ENCODE measurements at regions not wholly inside any gene's neighbourhood (a gene's known extent, or its start where the extent isn't known, plus 50 kb on each side); places are given as distances from the start of the nearest gene placed in this dataset.

- peak overlapping the region; percentile 37 to 39 for H3K4me3 ChIP-seq (ENCODE audit: low read depth in 1 of 2, low read length in 2 of 2)
- WGBS, 2 donors: 50% methylated on average over 32 to 33 of the region's 33 CpGs
- peak overlapping the region in 1 of 2 donors; percentile 58 for H3K27ac ChIP-seq (ENCODE audit: low read depth in 2 of 2, low read length in 1 of 2)
Observed at GRCh38 chr2:160647967-160648685, 154.5 kb upstream of the RBMS1 start.

GRCh38 chr2:160649698-160650097, 156.1 kb upstream of the RBMS1 start:
- Histone ChIP-seq H3K4me1 (ENCODE audit: control insufficient read depth in 2 of 2, insufficient read depth in 2 of 2, low read length in 1 of 2) (peaks cover 5 to 10% of the 10 kb centered on the region in 2 donors), H3K36me3 (ENCODE audit: control insufficient read depth in 2 of 2, insufficient read depth in 2 of 2, low read length in 1 of 2) (no peaks in the 10 kb centered on the region), H3K27me3 (ENCODE audit: control insufficient read depth in 1 of 2, insufficient read depth in 2 of 2, low read length in 2 of 2) (no peaks in the 10 kb centered on the region), H3K4me3 (ENCODE audit: low read depth in 1 of 2, low read length in 2 of 2) (no peak overlapping the region), H3K27ac (ENCODE audit: low read depth in 2 of 2, low read length in 1 of 2) (no peak overlapping the region), H3K9me3 (ENCODE audit: control insufficient read depth in 2 of 2, insufficient read depth in 1 of 2, low read depth in 1 of 2, low read length in 1 of 2) (no peaks in the 10 kb centered on the region)
- 96% methylated on average over 12 of the region's 12 CpGs for WGBS, 2 donors

More at GRCh38 chr2:160647967-160648685, 154.5 kb upstream of the RBMS1 start:
- Histone ChIP-seq H3K9me3 (ENCODE audit: control insufficient read depth in 2 of 2, insufficient read depth in 1 of 2, low read depth in 1 of 2, low read length in 1 of 2) (no peaks in the 10 kb centered on the region), H3K27me3 (ENCODE audit: control insufficient read depth in 1 of 2, insufficient read depth in 2 of 2, low read length in 2 of 2) (no peaks in the 10 kb centered on the region), H3K36me3 (ENCODE audit: control insufficient read depth in 2 of 2, insufficient read depth in 2 of 2, low read length in 1 of 2) (no peaks in the 10 kb centered on the region), H3K4me1 (ENCODE audit: control insufficient read depth in 2 of 2, insufficient read depth in 2 of 2, low read length in 1 of 2) (peaks cover 5 to 10% of the 10 kb centered on the region in 2 donors)

- Histone ChIP-seq H3K27ac (ENCODE audit: low read depth in 2 of 2, low read length in 1 of 2) (no peak overlapping the region), H3K27me3 (ENCODE audit: control insufficient read depth in 1 of 2, insufficient read depth in 2 of 2, low read length in 2 of 2) (no peaks in the 10 kb centered on the region), H3K9me3 (ENCODE audit: control insufficient read depth in 2 of 2, insufficient read depth in 1 of 2, low read depth in 1 of 2, low read length in 1 of 2) (no peaks in the 10 kb centered on the region), H3K36me3 (ENCODE audit: control insufficient read depth in 2 of 2, insufficient read depth in 2 of 2, low read length in 1 of 2) (no peaks in the 10 kb centered on the region), H3K4me1 (ENCODE audit: control insufficient read depth in 2 of 2, insufficient read depth in 2 of 2, low read length in 1 of 2) (peaks cover 5 to 10% of the 10 kb centered on the region in 2 donors), H3K4me3 (ENCODE audit: low read depth in 1 of 2, low read length in 2 of 2) (no peak overlapping the region)
- WGBS, 2 donors: 61 to 62% methylated on average over 3 of the region's 3 CpGs
Observed at GRCh38 chr2:160650196-160651118, 156.8 kb upstream of the RBMS1 start.

GRCh38 chr2:160651416-160652200, 158.0 kb upstream of the RBMS1 start:
- Histone ChIP-seq H3K4me1 (ENCODE audit: control insufficient read depth in 2 of 2, insufficient read depth in 2 of 2, low read length in 1 of 2) (peaks cover 5 to 10% of the 10 kb centered on the region in 2 donors), H3K27me3 (ENCODE audit: control insufficient read depth in 1 of 2, insufficient read depth in 2 of 2, low read length in 2 of 2) (no peaks in the 10 kb centered on the region), H3K36me3 (ENCODE audit: control insufficient read depth in 2 of 2, insufficient read depth in 2 of 2, low read length in 1 of 2) (no peaks in the 10 kb centered on the region), H3K4me3 (ENCODE audit: low read depth in 1 of 2, low read length in 2 of 2) (no peak overlapping the region), H3K9me3 (ENCODE audit: control insufficient read depth in 2 of 2, insufficient read depth in 1 of 2, low read depth in 1 of 2, low read length in 1 of 2) (no peaks in the 10 kb centered on the region), H3K27ac (ENCODE audit: low read depth in 2 of 2, low read length in 1 of 2) (no peak overlapping the region)
- WGBS, 2 donors: 83 to 84% methylated on average over 4 of the region's 4 CpGs

GRCh38 chr2:160652236-160652635, 158.6 kb upstream of the RBMS1 start:
- Histone ChIP-seq H3K4me3 (ENCODE audit: low read depth in 1 of 2, low read length in 2 of 2) (no peak overlapping the region), H3K4me1 (ENCODE audit: control insufficient read depth in 2 of 2, insufficient read depth in 2 of 2, low read length in 1 of 2) (peaks cover 5 to 10% of the 10 kb centered on the region in 2 donors), H3K36me3 (ENCODE audit: control insufficient read depth in 2 of 2, insufficient read depth in 2 of 2, low read length in 1 of 2) (no peaks in the 10 kb centered on the region), H3K27ac (ENCODE audit: low read depth in 2 of 2, low read length in 1 of 2) (no peak overlapping the region), H3K9me3 (ENCODE audit: control insufficient read depth in 2 of 2, insufficient read depth in 1 of 2, low read depth in 1 of 2, low read length in 1 of 2) (no peaks in the 10 kb centered on the region), H3K27me3 (ENCODE audit: control insufficient read depth in 1 of 2, insufficient read depth in 2 of 2, low read length in 2 of 2) (no peaks in the 10 kb centered on the region)
- WGBS, 2 donors: 55 to 58% methylated on average over 5 of the region's 5 CpGs

GRCh38 chr2:160657196-160657595, 163.6 kb upstream of the RBMS1 start:
- Histone ChIP-seq H3K9me3 (ENCODE audit: control insufficient read depth in 2 of 2, insufficient read depth in 1 of 2, low read depth in 1 of 2, low read length in 1 of 2) (no peaks in the 10 kb centered on the region), H3K36me3 (ENCODE audit: control insufficient read depth in 2 of 2, insufficient read depth in 2 of 2, low read length in 1 of 2) (no peaks in the 10 kb centered on the region), H3K4me3 (ENCODE audit: low read depth in 1 of 2, low read length in 2 of 2) (no peak overlapping the region), H3K4me1 (ENCODE audit: control insufficient read depth in 2 of 2, insufficient read depth in 2 of 2, low read length in 1 of 2) (no peaks in the 10 kb centered on the region), H3K27me3 (ENCODE audit: control insufficient read depth in 1 of 2, insufficient read depth in 2 of 2, low read length in 2 of 2) (no peaks in the 10 kb centered on the region), H3K27ac (ENCODE audit: low read depth in 2 of 2, low read length in 1 of 2) (no peak overlapping the region)
- WGBS, 2 donors: 61 to 90% methylated on average over 1 of the region's 1 CpG

- H3K27ac ChIP-seq (ENCODE audit: low read depth in 2 of 2, low read length in 1 of 2): no peak overlapping the region
- no peaks in the 10 kb centered on the region for H3K4me1 ChIP-seq (ENCODE audit: control insufficient read depth in 2 of 2, insufficient read depth in 2 of 2, low read length in 1 of 2)
- H3K27me3 ChIP-seq (ENCODE audit: control insufficient read depth in 1 of 2, insufficient read depth in 2 of 2, low read length in 2 of 2): no peaks in the 10 kb centered on the region
- no peaks in the 10 kb centered on the region for H3K36me3 ChIP-seq (ENCODE audit: control insufficient read depth in 2 of 2, insufficient read depth in 2 of 2, low read length in 1 of 2)
- no peaks in the 10 kb centered on the region for H3K9me3 ChIP-seq (ENCODE audit: control insufficient read depth in 2 of 2, insufficient read depth in 1 of 2, low read depth in 1 of 2, low read length in 1 of 2)
- H3K4me3 ChIP-seq (ENCODE audit: low read depth in 1 of 2, low read length in 2 of 2): no peak overlapping the region
Observed at GRCh38 chr2:160658851-160659250, 165.2 kb upstream of the RBMS1 start.

- 57 to 76% methylated on average over 2 of the region's 2 CpGs for WGBS, 2 donors
- Histone ChIP-seq H3K4me1 (ENCODE audit: control insufficient read depth in 2 of 2, insufficient read depth in 2 of 2, low read length in 1 of 2) (peaks cover 0 to 2% of the 10 kb centered on the region in 2 donors), H3K27me3 (ENCODE audit: control insufficient read depth in 1 of 2, insufficient read depth in 2 of 2, low read length in 2 of 2) (no peaks in the 10 kb centered on the region), H3K4me3 (ENCODE audit: low read depth in 1 of 2, low read length in 2 of 2) (no peak overlapping the region), H3K36me3 (ENCODE audit: control insufficient read depth in 2 of 2, insufficient read depth in 2 of 2, low read length in 1 of 2) (no peaks in the 10 kb centered on the region), H3K27ac (ENCODE audit: low read depth in 2 of 2, low read length in 1 of 2) (no peak overlapping the region), H3K9me3 (ENCODE audit: control insufficient read depth in 2 of 2, insufficient read depth in 1 of 2, low read depth in 1 of 2, low read length in 1 of 2) (no peaks in the 10 kb centered on the region)
Observed at GRCh38 chr2:160660741-160661140, 167.1 kb upstream of the RBMS1 start.

GRCh38 chr2:160664603-160665140, 171.1 kb upstream of the RBMS1 start:
- peak overlapping the region in 1 of 2 donors; percentile 13 for H3K27ac ChIP-seq (ENCODE audit: low read depth in 2 of 2, low read length in 1 of 2)
- H3K36me3 ChIP-seq (ENCODE audit: control insufficient read depth in 2 of 2, insufficient read depth in 2 of 2, low read length in 1 of 2): no peaks in the 10 kb centered on the region
- no peaks in the 10 kb centered on the region for H3K27me3 ChIP-seq (ENCODE audit: control insufficient read depth in 1 of 2, insufficient read depth in 2 of 2, low read length in 2 of 2)
- WGBS, 2 donors: 55 to 67% methylated on average over 2 of the region's 2 CpGs
- peaks cover 0 to 2% of the 10 kb centered on the region in 2 donors for H3K4me1 ChIP-seq (ENCODE audit: control insufficient read depth in 2 of 2, insufficient read depth in 2 of 2, low read length in 1 of 2)
- no peaks in the 10 kb centered on the region for H3K9me3 ChIP-seq (ENCODE audit: control insufficient read depth in 2 of 2, insufficient read depth in 1 of 2, low read depth in 1 of 2, low read length in 1 of 2)
- H3K4me3 ChIP-seq (ENCODE audit: low read depth in 1 of 2, low read length in 2 of 2): no peak overlapping the region

All from esophagus (tissue), 2 donors.